HepG2 (cell line): ENCODE measurements at regions not wholly inside any gene's neighbourhood (a gene's known extent, or its start where the extent isn't known, plus 50 kb on each side); places are given as distances from the start of the nearest gene placed in this dataset.

ENCODE experiments used
- EZH2 ChIP-seq: conservative IDR thresholded peaks from 2 replicates; pipeline ENCODE4 v1.6.1; 2012; ENCODE audit warnings: mild to moderate bottlenecking, low read depth, low read length, moderate library complexity
- MYC ChIP-seq: sonication (generic); formaldehyde crosslinking; IDR thresholded peaks from 2 replicates; pipeline ENCODE4 v1.9.0; 2021; ENCODE audit warnings: missing genetic modification reagents, borderline replicate concordance
- PHF8 ChIP-seq: sonication (generic); formaldehyde crosslinking; IDR thresholded peaks from 2 replicates; pipeline ENCODE4 v1.5.0; 2020; ENCODE audit warnings: missing genetic modification reagents
- SKIL ChIP-seq: sonication (generic); formaldehyde crosslinking; IDR thresholded peaks from 2 replicates; pipeline ENCODE4 v1.8.0; 2022; ENCODE audit warnings: missing genetic modification reagents, mild to moderate bottlenecking, moderate library complexity, borderline replicate concordance
- TCF7L2 ChIP-seq: IDR thresholded peaks from 2 replicates; pipeline ENCODE4 v1.6.1; 2011; ENCODE audit warnings: mild to moderate bottlenecking, low read depth, low read length, moderate library complexity
- TOE1 ChIP-seq: sonication (generic); formaldehyde crosslinking; IDR thresholded peaks from 2 replicates; pipeline ENCODE4 v1.4.0; 2020; ENCODE audit warnings: mild to moderate bottlenecking, missing genetic modification reagents
- ZNF276 ChIP-seq: sonication (generic); formaldehyde crosslinking; IDR thresholded peaks from 2 replicates; pipeline ENCODE4 v1.4.0; 2020; ENCODE audit warnings: mild to moderate bottlenecking, low read depth, missing genetic modification reagents
- ZNF572 ChIP-seq: sonication (generic); formaldehyde crosslinking; IDR thresholded peaks from 2 replicates; pipeline ENCODE4 v1.5.1; 2020; ENCODE audit warnings: mild to moderate bottlenecking, missing genetic modification reagents
- TF ChIP-seq, protein P1 (sequence below): sonication (generic); formaldehyde crosslinking; IDR thresholded peaks from 2 replicates; pipeline ENCODE4 v1.4.0; 2020; ENCODE audit warnings: missing genetic modification reagents
- TF ChIP-seq, protein P2 (sequence below): sonication (generic); formaldehyde crosslinking; IDR thresholded peaks from 2 replicates; pipeline ENCODE4 v1.4.0; 2020; ENCODE audit warnings: missing genetic modification reagents
- TF ChIP-seq, protein P3 (sequence below): sonication (generic); formaldehyde crosslinking; IDR thresholded peaks from 2 replicates; pipeline ENCODE4 v1.8.1; 2023; ENCODE audit warnings: missing genetic modification reagents, inconsistent platforms, borderline replicate concordance

GRCh38 chr7:12783421-12784095 lies 96.1 kb downstream of the ARL4A start:
- TF ChIP-seq TCF7L2 (no peak), ZNF276 (CRISPR knock-in tag) (no peak), ZNF572 (CRISPR knock-in tag) (no peak), TOE1 (CRISPR knock-in tag) (no peak), MYC (CRISPR knock-in tag) (no peak), PHF8 (no peak), SKIL (CRISPR knock-in tag) (no peak), EZH2 (no peak)
- TF ChIP-seq, protein P1, sequence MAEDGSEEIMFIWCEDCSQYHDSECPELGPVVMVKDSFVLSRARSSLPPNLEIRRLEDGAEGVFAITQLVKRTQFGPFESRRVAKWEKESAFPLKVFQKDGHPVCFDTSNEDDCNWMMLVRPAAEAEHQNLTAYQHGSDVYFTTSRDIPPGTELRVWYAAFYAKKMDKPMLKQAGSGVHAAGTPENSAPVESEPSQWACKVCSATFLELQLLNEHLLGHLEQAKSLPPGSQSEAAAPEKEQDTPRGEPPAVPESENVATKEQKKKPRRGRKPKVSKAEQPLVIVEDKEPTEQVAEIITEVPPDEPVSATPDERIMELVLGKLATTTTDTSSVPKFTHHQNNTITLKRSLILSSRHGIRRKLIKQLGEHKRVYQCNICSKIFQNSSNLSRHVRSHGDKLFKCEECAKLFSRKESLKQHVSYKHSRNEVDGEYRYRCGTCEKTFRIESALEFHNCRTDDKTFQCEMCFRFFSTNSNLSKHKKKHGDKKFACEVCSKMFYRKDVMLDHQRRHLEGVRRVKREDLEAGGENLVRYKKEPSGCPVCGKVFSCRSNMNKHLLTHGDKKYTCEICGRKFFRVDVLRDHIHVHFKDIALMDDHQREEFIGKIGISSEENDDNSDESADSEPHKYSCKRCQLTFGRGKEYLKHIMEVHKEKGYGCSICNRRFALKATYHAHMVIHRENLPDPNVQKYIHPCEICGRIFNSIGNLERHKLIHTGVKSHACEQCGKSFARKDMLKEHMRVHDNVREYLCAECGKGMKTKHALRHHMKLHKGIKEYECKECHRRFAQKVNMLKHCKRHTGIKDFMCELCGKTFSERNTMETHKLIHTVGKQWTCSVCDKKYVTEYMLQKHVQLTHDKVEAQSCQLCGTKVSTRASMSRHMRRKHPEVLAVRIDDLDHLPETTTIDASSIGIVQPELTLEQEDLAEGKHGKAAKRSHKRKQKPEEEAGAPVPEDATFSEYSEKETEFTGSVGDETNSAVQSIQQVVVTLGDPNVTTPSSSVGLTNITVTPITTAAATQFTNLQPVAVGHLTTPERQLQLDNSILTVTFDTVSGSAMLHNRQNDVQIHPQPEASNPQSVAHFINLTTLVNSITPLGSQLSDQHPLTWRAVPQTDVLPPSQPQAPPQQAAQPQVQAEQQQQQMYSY (CRISPR knock-in tag) = no peak
- TF ChIP-seq, protein P2, sequence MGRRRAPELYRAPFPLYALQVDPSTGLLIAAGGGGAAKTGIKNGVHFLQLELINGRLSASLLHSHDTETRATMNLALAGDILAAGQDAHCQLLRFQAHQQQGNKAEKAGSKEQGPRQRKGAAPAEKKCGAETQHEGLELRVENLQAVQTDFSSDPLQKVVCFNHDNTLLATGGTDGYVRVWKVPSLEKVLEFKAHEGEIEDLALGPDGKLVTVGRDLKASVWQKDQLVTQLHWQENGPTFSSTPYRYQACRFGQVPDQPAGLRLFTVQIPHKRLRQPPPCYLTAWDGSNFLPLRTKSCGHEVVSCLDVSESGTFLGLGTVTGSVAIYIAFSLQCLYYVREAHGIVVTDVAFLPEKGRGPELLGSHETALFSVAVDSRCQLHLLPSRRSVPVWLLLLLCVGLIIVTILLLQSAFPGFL = no peak
- TF ChIP-seq, protein P3, sequence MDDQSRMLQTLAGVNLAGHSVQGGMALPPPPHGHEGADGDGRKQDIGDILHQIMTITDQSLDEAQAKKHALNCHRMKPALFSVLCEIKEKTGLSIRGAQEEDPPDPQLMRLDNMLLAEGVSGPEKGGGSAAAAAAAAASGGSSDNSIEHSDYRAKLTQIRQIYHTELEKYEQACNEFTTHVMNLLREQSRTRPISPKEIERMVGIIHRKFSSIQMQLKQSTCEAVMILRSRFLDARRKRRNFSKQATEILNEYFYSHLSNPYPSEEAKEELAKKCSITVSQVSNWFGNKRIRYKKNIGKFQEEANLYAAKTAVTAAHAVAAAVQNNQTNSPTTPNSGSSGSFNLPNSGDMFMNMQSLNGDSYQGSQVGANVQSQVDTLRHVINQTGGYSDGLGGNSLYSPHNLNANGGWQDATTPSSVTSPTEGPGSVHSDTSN (CRISPR knock-in tag) = no peak
